GM19238 (cell line): ENCODE measurements at regions not wholly inside any gene's neighbourhood (a gene's known extent, or its start where the extent isn't known, plus 50 kb on each side); places are given as distances from the start of the nearest gene placed in this dataset.

Experiments
- DNase-seq: peaks from one replicate; pipeline ENCODE4 v3.0.0; 2011; ENCODE audit warnings: low spot score; ENCODE audit not compliant: insufficient read length

- no peak for DNase-seq
Measured at GRCh38 chrX:120819126-120819525, 56.5 kb downstream of the CT47B1 start.

GRCh38 chrX:120813982-120814381 lies 61.7 kb downstream of the CT47B1 start:
- no peak for DNase-seq

- no peak for DNase-seq
Measured at GRCh38 chrX:120801426-120801825, 74.2 kb downstream of the CT47B1 start.

GRCh38 chrX:120797188-120797851 lies 78.3 kb downstream of the CT47B1 start:
- no peak for DNase-seq

DNA sequence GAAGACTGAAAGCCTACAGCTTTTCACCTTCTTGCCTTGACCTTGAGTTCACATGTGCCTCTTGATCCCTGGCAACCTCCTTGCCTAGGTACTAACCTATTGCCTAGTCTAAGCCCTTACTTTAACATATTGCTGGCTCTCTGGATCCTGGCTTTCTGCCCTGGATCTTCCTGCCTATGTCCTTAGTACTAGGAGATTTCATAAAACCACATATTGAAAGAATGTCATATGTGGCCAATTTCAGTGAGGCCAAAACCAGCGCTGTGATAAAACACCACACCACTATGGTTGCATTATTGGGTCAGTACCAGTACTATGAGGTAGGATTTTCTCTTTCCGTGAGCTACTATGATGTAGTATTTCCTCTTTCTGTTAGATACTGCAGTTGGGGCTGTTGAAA lies 80.4 kb downstream of the CT47B1 start:
- DNase-seq: no peak

DNA sequence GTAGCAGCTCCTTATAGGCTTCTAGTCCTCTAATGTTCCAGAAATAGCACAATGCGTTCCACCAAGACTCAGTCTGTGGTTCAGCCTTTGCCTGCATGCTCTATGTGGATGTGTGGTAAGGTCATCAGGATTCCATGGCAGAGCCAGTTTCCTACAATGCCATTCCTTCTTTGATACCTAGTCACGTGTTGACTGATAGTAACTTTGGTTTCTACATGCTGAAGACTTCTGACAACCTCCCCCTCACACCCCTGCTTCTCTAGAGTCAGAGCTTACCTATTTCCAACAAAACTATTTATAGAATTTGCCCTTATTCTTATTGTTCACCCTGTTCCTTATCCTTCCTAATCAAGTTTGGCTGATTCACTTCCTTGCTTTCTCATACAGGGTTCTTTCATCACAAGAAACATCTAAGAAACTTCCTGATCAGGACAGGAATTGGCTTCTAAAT lies 81.1 kb downstream of the CT47B1 start:
- DNase-seq: no peak

- no peak for DNase-seq
Measured at GRCh38 chrX:120793098-120793497, 82.6 kb downstream of the CT47B1 start.

GRCh38 chrX:120791013-120791643 lies 84.5 kb downstream of the CT47B1 start:
- DNase-seq: no peak

DNA sequence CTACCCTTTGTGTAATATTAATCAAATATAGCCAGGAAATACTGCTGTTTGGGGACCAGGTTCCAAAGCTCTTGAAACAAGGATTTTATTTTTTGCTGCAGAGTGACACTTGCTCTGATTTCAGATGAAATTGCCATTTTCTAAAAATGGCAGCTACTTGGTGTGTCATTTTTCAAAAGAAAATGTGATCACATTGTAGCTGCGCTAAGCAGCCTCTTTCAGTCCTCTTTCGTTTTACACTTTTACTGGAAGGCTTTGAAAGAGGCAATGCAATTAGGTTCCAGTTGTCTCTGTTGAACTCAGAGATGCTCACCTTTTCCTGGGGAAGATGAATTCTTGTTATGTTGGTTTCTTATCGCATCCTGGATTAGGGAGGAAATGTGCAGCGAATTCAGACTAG lies 85.1 kb downstream of the CT47B1 start:
- DNase-seq: no peak

DNA sequence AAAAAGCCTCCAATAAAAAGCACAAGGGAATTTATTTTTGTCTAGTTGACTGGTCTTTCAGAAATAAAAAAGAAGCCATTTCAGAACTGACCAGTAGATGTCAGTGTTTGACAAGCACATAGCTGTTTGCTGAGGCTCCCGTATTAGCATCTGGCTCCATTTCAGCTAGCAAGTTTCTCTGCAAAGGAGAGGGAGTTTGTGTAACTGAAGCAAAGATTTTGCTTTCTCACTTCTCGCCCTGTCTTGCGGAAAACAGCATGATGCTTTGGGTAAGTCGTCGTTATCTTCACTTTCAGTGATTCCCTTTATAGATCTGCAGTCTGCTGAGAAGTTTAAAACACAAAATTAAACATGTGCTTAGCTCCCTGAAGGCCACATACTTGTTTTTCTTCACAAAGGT lies 85.5 kb downstream of the CT47B1 start:
- DNase-seq: peak; percentile 19

GRCh38 chrX:120781403-120781802 lies 94.3 kb downstream of the CT47B1 start:
- no peak for DNase-seq

DNA sequence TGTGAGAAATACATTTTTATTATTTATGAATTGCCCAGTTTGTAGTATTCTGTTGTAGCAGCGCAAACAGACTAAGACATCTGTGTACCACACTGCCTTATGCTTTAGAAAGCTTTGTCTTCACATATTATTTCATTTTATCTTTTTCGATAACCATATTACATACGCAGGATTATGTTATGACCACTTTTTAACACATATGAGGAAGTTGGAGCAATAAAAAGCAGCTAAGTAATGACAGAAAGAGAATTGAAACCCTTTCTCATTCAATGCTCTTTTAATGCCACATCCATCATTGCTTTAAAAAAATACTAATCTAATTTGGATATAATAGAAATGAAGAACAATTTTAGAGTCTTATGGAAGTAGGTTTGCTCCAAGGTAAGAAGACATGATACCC lies 99.7 kb downstream of the CT47B1 start:
- DNase-seq: no peak

GRCh38 chrX:120774606-120775005 lies 101.1 kb downstream of the CT47B1 start:
- DNase-seq: no peak

GRCh38 chrX:120773801-120774200 lies 101.9 kb downstream of the CT47B1 start:
- DNase-seq: no peak

- no peak for DNase-seq
Measured at GRCh38 chrX:120769576-120770341, 105.9 kb downstream of the CT47B1 start.

- DNase-seq: no peak
Measured at GRCh38 chrX:120768681-120769080, 107.0 kb downstream of the CT47B1 start.

DNA sequence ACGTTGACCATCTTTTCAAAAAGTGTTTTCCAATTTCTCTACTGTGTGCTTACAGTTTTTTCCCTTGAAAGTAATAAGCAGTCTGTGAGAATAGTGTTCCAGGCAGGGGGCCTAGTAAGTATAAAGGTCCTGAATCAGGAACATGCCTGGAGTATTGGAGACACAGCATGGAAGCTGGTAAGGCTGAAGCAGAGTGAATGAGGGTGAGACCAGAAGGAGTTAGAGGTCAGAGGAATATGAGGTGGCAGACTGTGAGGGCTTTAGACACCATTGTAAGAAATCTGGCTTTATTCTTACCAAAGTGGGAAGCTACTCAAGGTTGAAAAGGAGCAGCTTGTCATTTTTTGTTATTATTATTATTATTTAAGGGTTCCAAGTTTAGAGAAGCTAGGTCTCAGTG lies 107.4 kb downstream of the CT47B1 start:
- DNase-seq: no peak

DNA sequence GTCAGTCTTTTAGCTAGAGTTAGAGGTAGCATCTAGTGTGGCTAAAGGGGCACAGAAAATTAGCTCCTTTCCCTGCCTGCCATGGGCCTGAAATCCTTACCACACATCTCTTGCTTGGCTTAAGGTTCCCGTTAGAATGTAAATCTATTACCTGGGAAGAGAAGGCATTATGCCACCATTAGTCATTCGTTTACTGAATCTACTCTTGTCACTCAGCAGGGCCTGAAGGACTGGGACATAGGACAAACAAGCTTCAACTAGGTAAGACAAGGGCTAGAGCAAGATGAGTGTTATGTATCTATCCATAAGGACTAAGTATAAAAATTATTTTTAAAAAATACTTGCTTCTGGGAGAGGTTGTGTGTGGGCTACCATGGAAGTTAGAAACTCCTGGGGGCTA lies 112.4 kb downstream of the CT47B1 start:
- no peak for DNase-seq

- DNase-seq: no peak
Measured at GRCh38 chrX:120761810-120762209, 113.9 kb downstream of the CT47B1 start.

- no peak for DNase-seq
Measured at GRCh38 chrX:120759685-120760084, 116.0 kb downstream of the CT47B1 start.

- no peak for DNase-seq
Measured at GRCh38 chrX:120755066-120755846, 120.4 kb downstream of the CT47B1 start.
